Stimulated activated CD8-positive, alpha-beta memory T cell treated with anti-CD3 and anti-CD28 coated beads, Interleukin-15, amount 100 ng/mL, for 48 hours (primary cell): ENCODE measurements at regions not wholly inside any gene's neighbourhood (a gene's known extent, or its start where the extent isn't known, plus 50 kb on each side); places are given as distances from the start of the nearest gene placed in this dataset.

Experiments used
- DNase-seq, 2 donors: peaks; one replicate each; pipeline ENCODE4 v3.0.0-alpha.2; 2020; ENCODE audit warnings: low read depth in 2 of 2

DNA sequence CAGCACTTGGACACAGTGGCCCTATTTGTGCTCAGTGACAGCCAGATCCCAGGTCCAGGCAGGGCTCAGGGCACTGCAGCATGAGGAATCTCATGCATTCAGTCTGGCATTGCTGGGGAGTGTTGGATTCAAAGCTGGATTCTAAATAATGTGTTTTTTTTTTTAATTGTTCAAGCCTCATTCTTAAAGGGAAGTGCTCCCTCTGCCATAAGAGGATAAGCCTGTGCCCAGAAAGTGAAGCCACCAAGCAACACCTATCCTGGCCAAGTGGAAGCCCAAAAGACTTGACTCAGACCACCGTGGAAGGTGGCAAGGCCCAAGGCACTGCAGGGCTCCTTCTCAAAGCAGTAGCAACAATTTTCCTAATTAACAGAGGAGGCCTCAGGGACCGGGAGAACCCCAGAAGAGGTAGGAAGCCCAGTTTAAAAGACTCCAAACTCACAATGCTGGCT is 135.6 kb downstream of the ACTL7B start:
- no peak for DNase-seq

- DNase-seq = no peak
These were observed 145.4 kb downstream of the ACTL7B start for GRCh38 chr9:108710424-108710823.

DNA sequence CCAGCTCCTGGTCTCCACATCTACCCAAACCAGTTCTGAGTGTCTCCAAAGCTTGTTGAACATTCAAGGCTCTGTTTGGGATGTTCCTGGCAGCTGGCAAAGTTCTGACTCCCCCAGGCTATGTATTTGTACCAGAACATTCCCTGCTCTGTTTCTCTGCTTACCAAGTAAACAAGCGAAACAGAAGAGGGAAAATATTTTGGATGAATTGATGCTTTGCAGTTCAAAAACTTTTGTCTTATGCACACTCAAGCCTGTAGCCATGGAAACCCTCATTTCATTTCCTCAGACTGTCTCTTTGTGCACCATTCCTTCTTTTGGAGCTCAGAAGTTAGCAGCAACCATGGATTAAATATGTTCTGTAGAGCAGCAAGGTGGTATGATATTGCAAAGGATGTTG is 145.8 kb downstream of the ACTL7B start:
- DNase-seq = no peak

- DNase-seq = no peak
These were observed 146.7 kb downstream of the ACTL7B start for GRCh38 chr9:108709126-108709525.

DNA sequence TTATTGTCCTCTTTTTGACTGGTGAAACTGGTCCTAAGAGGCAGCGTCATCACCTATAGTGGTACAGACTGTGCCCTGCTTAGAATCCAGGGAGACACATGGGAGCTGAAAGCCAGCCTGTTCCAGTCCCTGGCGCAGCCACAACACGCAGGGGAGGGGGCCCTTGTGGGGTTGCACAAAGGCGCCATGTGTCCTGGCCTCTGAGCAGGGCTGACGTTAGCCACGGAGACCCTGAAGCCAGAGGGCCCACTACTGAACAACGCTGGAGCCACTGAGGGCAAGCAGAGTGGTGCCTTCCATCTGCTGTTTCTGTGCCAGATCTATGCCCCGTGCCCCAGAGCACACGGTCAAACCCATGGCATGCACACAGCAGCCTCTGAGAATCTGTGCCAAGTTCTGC is 147.3 kb downstream of the ACTL7B start:
- DNase-seq = no peak

DNA sequence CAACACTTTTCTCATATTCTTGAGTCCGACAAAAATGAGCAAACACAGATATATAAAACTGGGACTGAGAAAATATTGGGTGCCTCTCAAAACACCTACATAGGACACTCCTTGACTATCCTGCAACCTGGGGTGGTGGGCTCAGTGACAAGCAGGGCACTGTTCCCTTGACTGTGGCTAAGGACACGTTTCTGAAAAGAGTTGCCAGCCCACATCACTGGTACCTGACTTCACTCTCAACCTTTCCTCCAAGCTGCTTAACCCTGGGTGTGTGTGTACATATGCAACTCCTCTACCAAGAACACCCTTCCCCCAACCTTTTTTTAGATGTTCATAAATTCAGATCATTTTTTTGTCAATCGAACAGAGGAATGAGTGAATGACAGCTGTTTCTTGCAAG is 148.7 kb downstream of the ACTL7B start:
- no peak for DNase-seq

DNA sequence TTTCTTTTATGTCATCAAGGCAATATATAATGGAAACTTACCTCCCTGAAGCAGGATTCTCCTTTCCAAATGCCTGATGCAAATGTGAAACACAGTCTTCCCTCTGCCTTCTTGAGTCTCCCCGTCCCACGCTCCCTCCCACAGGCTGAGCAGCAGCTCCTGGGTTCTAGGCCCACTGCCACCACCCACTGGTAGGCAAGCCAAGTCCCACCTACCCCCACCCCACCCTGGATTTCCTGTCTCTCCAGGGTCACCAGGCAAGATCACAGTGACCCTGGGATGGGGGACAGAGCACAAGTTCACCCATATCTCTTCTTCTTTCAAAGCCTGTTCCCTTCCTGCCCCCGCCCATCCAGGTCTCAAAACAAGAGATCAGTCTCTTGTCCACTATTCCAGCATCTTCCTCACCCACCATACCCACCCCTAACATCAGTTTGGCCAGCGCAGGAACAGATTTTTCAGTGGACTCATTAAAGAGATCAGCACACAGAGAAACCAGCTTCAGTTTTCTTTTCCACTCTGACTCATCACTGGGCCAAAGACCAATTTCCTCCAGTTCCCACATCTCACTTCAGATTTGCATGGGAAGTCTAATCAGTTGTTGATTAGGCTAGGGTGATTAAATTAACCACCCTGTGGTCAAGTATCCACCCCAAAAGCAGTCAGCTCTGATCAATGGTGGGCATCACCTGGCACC is 151.5 kb downstream of the ACTL7B start:
- no peak for DNase-seq

GRCh38 chr9:108703429-108703828 is 152.4 kb downstream of the ACTL7B start:
- no peak for DNase-seq

GRCh38 chr9:108702681-108703080 is 153.1 kb downstream of the ACTL7B start:
- DNase-seq = no peak

GRCh38 chr9:108698801-108699200 is 157.0 kb downstream of the ACTL7B start:
- no peak for DNase-seq

DNA sequence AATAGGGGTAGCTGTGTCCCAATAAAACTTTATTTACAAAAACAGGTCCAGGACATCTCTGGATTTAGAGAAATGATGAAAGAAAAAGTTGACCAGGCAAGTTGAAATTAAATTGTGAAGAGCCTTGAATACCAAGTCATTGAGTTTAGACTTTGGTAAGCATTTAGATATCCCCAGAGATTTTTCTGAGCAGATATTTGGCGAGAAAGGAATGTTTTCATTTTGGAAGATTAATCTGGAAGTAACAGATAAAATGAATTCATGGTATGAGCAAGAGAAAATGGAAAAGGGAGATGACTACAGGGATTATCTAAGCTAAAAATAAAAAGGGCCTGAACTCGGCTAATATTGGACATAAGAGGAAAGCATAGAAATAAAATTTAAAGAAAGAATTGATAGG is 157.6 kb downstream of the ACTL7B start:
- no peak for DNase-seq

DNA sequence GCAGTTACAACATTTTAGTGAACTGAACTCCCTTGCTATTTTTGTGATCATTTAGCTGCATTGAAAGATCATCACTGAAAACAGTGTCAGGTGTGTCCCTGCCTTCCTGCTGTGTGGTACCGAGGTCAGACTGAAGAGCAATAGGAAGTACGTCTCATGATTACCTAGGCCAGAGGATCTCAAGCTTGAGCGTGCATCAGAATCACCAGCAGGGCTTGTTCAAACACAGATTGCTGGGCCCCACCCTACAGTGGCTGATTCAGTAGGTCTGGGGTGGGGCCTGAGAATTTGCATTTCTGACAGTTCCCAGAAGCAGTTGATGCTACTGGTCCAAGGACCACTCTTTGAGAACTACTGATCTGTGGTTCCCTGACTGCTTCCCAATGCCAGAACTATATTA is 159.6 kb downstream of the ACTL7B start:
- DNase-seq = no peak

DNA sequence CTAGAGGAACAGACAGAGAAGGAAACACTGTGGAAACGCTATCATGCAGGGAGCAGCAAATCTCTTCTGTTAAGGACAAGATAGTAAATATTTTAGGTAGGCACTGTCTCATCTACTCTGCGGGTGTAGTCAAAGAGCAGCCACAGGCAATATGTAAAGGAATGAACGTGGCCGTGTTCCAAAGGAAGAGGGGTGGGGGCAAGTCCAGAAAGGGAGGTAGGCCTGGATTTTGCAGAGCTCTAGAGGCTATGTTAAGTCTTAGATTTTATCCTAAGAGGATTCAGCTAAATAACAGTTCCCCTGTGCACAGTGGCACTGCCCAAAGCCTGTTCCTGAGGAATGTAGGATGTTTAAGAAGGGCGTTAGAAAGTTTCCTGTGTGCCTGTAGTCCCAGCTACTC is 161.6 kb downstream of the ACTL7B start:
- DNase-seq = no peak

DNA sequence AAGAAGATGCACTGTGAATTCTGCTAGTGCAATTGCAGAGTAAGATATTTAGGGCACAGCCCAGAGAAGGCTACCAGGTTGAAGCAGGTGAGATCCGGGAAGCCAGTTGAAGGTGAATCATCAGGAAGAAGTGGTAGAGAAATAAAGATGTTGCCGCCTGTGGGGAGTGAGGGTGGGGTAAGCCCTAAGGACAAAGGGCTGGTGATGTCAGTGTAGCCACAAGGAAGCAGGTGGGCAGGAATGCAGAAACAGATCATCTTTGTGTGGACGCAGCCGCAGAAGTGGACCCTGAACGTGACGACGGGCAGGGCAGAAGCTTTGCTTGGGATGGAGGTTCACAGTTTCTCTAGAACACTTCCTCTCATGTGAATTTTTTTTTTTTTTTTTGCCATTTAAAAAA is 164.2 kb downstream of the ACTL7B start:
- no peak for DNase-seq

GRCh38 chr9:108688676-108689075 is 167.1 kb downstream of the ACTL7B start:
- DNase-seq = no peak

- no peak for DNase-seq
These were observed 167.7 kb downstream of the ACTL7B start for GRCh38 chr9:108688051-108688450.

DNA sequence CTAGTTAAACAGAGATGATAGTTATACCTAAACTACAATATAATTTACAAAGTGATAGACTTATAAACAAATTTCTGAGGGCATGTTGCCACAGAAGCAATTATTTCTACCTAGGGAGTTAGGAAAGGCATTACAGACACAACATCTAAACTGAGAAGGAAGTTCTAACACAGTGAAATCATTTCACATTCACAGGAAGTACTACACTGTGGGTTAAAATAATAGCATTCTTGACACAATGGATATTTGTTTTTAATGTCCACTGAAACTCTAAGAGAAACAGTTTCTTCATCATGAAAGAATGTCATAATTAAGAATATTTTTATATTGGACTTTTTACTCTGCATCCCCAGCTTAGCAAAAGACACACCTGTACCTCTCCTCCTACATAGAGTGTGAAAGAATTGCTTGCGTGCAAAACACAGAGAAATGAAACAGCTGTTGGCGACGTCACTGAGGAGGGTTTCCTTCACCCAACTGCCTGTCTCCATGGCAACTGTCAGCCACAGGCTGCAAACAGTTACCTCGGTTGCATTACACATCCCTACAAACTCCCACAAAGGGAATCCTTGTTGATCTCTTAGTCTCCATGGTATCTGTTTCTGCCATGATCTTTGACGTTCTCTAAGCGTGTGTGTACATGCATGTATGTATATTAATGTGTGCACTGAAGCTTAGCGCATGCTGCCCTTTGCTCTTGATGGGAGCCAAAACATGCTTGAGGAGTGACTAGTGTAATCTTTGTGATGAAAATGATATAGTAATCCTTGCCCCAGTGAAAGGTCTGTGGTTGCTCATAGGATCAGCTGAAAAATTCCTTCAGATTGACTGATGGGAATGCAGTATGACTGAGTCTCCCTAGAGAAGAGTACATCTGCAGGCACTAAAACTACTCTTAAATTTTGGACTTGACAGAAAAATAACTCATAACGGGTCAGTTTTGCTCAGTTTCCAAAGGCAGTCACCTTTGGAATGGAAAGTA is 168.5 kb downstream of the ACTL7B start:
- no peak for DNase-seq

DNA sequence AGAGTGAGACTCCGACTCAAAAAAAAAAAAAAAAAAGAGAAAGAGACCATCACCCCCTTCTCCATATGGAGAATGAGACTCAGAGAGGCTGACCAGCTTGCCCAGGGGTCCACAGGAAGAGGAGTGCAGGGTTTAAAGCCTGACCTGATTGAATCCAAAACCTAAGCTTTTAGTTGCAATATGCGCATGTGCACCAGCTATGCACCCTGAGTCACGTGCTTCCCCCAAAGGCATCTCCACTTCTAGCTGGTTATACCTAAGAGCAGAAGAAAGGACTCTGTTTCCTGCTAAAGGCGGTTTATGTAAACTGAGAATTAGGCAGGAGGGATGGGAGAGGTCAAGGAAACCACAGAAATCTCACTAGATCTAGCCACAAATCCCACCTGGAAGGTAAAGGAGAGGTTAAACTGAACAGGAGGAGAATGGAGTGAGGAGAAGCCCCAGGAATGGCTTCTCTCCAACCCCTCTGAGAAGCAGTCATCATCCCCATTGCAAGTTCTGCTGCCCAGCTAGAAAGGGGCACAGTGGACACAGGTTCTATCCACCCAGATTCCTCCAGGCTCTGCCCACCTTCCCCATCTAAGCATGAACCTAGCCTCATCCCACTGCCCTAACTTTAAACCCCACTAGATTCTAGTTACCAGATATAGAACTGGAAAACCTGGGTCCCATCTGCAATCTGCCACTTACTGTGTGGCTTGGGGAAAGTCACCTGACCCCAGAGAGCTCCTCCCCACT is 171.3 kb downstream of the ACTL7B start:
- no peak for DNase-seq

- DNase-seq = no peak
These were observed 172.5 kb downstream of the ACTL7B start for GRCh38 chr9:108683245-108683644.

DNA sequence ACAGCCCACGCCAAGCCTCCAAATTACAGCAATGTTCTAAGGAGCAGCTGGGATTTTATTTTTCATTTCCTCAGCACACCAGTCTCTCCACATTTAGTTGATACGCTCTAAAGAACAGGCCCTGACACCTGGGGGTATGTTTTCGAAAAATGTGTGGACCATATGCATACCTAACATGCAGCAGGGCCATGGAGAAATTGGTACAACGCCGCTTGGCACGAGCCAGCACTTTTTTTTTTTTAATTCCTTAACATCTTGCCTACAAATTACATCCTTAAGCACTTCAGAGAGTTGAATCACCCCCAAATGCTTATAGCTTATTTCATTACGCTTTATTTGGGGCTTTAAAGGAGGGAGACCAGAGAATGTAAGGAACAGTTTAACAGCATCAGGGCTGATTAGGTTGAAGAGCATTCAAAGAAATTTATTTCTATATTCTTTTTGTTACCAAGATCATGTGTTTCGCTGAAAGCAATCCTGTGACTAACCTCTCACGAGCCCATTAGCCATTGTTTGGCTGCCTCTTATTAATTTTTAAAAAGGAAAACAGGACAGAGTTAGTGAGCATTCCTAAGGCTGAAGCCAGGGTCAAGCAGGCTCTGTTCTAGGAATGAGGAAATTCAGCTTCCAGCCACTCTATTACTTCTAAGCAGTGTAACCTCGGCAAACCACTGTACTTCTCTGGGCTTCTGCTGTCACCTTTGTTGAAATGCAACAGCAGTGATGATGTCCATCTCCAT is 173.8 kb downstream of the ACTL7B start:
- DNase-seq = no peak

- DNase-seq = no peak
These were observed 174.8 kb downstream of the ACTL7B start for GRCh38 chr9:108680946-108681345.

GRCh38 chr9:108677776-108678175 is 178.0 kb downstream of the ACTL7B start:
- no peak for DNase-seq
